H9 (cell line): ENCODE measurements at regions not wholly inside any gene's neighbourhood (a gene's known extent, or its start where the extent isn't known, plus 50 kb on each side); places are given as distances from the start of the nearest gene placed in this dataset.

Experiments used
- DNase-seq: peaks from one replicate; pipeline ENCODE4 v3.0.0-alpha.2; 2017
- H2AFZ ChIP-seq: one replicate; pipeline ENCODE4 v1.6.1; 2013; ENCODE audit warnings: mild to moderate bottlenecking, low read length, control low read depth, moderate library complexity
- H2AK5ac ChIP-seq: 2 replicates; pipeline ENCODE4 v1.6.1; 2013; ENCODE audit warnings: low read length, control low read depth, mixed read lengths; ENCODE audit not compliant: insufficient read length
- H2BK120ac ChIP-seq: one replicate; pipeline ENCODE4 v1.6.1; 2013; ENCODE audit warnings: low read depth, mild to moderate bottlenecking, low read length, control low read depth, inconsistent platforms; ENCODE audit not compliant: poor library complexity, severe bottlenecking
- H2BK12ac ChIP-seq: 2 replicates; pipeline ENCODE4 v1.6.1; 2013; ENCODE audit warnings: low read length, control low read depth, mixed read lengths, low read depth; ENCODE audit not compliant: insufficient read length
- H2BK15ac ChIP-seq: 2 replicates; pipeline ENCODE4 v1.6.1; 2013; ENCODE audit warnings: low read depth, low read length, control low read depth
- H2BK20ac ChIP-seq: one replicate; pipeline ENCODE4 v1.6.1; 2013; ENCODE audit warnings: low read depth, mild to moderate bottlenecking, low read length, control low read depth, inconsistent platforms; ENCODE audit not compliant: poor library complexity, severe bottlenecking
- H2BK5ac ChIP-seq: 2 replicates; pipeline ENCODE4 v1.6.1; 2013; ENCODE audit warnings: low read length, control low read depth, mixed read lengths; ENCODE audit not compliant: insufficient read length
- H3K14ac ChIP-seq: 2 replicates; pipeline ENCODE4 v1.6.1; 2013; ENCODE audit warnings: low read length, control low read depth; ENCODE audit not compliant: insufficient read depth
- H3K18ac ChIP-seq: 2 replicates; pipeline ENCODE4 v1.6.1; 2013; ENCODE audit warnings: low read depth, mild to moderate bottlenecking, mixed read lengths, low read length, control low read depth; ENCODE audit not compliant: insufficient read length
- H3K23ac ChIP-seq: 2 replicates; pipeline ENCODE4 v1.6.1; 2013; ENCODE audit warnings: low read length, control low read depth, mixed read lengths, low read depth; ENCODE audit not compliant: insufficient read length
- H3K23me2 ChIP-seq: 2 replicates; pipeline ENCODE4 v1.6.1; 2013; ENCODE audit warnings: low read depth, mild to moderate bottlenecking, mixed read lengths, low read length, control low read depth; ENCODE audit not compliant: insufficient read length, poor library complexity, severe bottlenecking
- H3K27ac ChIP-seq: 2 replicates; pipeline ENCODE4 v1.5.1; 2013; ENCODE audit warnings: low read length, control low read depth, mixed read lengths, low read depth; ENCODE audit not compliant: insufficient read length
- H3K27me3 ChIP-seq: 2 replicates; pipeline ENCODE4 v1.6.1; 2013; ENCODE audit warnings: low read length, control low read depth, inconsistent platforms; ENCODE audit not compliant: insufficient read depth
- H3K4ac ChIP-seq: 2 replicates; pipeline ENCODE4 v1.6.1; 2013; ENCODE audit warnings: low read depth, mild to moderate bottlenecking, control low read depth, inconsistent platforms, low read length, moderate library complexity
- H3K4me1 ChIP-seq: 2 replicates; pipeline ENCODE4 v1.6.1; 2013; ENCODE audit warnings: low read length, control low read depth, inconsistent platforms; ENCODE audit not compliant: insufficient read depth
- H3K4me2 ChIP-seq: 2 replicates; pipeline ENCODE4 v1.6.1; 2013; ENCODE audit warnings: low read length, control low read depth, mixed read lengths; ENCODE audit not compliant: insufficient read length, insufficient read depth
- H3K56ac ChIP-seq: 2 replicates; pipeline ENCODE4 v1.6.1; 2013; ENCODE audit warnings: low read depth, mild to moderate bottlenecking, mixed read lengths, low read length, control low read depth; ENCODE audit not compliant: insufficient read length
- H3K79me1 ChIP-seq: 2 replicates; pipeline ENCODE4 v1.6.1; 2013; ENCODE audit warnings: low read depth, mild to moderate bottlenecking, moderate library complexity, low read length, control low read depth, inconsistent platforms; ENCODE audit not compliant: insufficient read depth, poor library complexity, severe bottlenecking
- H3K79me2 ChIP-seq: 2 replicates; pipeline ENCODE4 v1.6.1; 2013; ENCODE audit warnings: low read length, control low read depth, inconsistent platforms; ENCODE audit not compliant: insufficient read depth
- H3K9ac ChIP-seq: 2 replicates; pipeline ENCODE4 v1.6.1; 2013; ENCODE audit warnings: low read length, control low read depth, mixed read lengths; ENCODE audit not compliant: insufficient read length; ENCODE audit errors: extremely low read depth
- H3K9me3 ChIP-seq: one replicate; pipeline ENCODE4 v1.6.1; 2013; ENCODE audit warnings: low read depth, low read length, inconsistent platforms; ENCODE audit not compliant: control insufficient read depth
- H3T11ph ChIP-seq: one replicate; pipeline ENCODE4 v1.6.1; 2013; ENCODE audit warnings: mild to moderate bottlenecking, low read length, control low read depth, inconsistent platforms
- H4K20me1 ChIP-seq: one replicate; pipeline ENCODE4 v1.6.1; 2013; ENCODE audit not compliant: control insufficient read depth, insufficient read length, insufficient read depth
- H4K5ac ChIP-seq: 2 replicates; pipeline ENCODE4 v1.6.1; 2013; ENCODE audit warnings: low read depth, mild to moderate bottlenecking, mixed read lengths, low read length, control low read depth; ENCODE audit not compliant: insufficient read length
- H4K8ac ChIP-seq: replicated peaks from 2 replicates; pipeline ENCODE4 v1.6.1; 2013; ENCODE audit warnings: low read length, control low read depth, mixed read lengths, low read depth; ENCODE audit not compliant: insufficient read length
- H4K91ac ChIP-seq: 2 replicates; pipeline ENCODE4 v1.6.1; 2013; ENCODE audit warnings: low read depth, mild to moderate bottlenecking, moderate library complexity, mixed read lengths, low read length, control low read depth; ENCODE audit not compliant: insufficient read length
- H3K27ac Mint-ChIP-seq, 3 experiments: 2 replicates in 2 of 3; 3 replicates in 1 of 3; pipeline ENCODE4 v1.8.0; 2020 to 2021; ENCODE audit warnings: mixed read lengths in 3 of 3, mild to moderate bottlenecking in 1 of 3, moderate library complexity in 1 of 3
- H3K27me3 Mint-ChIP-seq: 2 replicates; pipeline ENCODE4 v1.8.0; 2021; ENCODE audit warnings: low read depth, mild to moderate bottlenecking, moderate library complexity, mixed read lengths
- H3K36me3 Mint-ChIP-seq, 3 experiments: 2 replicates in 2 of 3; 3 replicates in 1 of 3; pipeline ENCODE4 v1.8.0; 2020 to 2021; ENCODE audit warnings: low read depth in 3 of 3, mixed read lengths in 3 of 3; ENCODE audit not compliant: insufficient read depth in 1 of 3
- H3K4me1 Mint-ChIP-seq, 2 experiments: 2 replicates each; pipeline ENCODE4 v1.8.0; 2020; ENCODE audit warnings: mixed read lengths in 2 of 2
- H3K4me3 Mint-ChIP-seq, 2 experiments: 2 replicates in 1 of 2; 3 replicates in 1 of 2; pipeline ENCODE4 v1.8.0; 2020 to 2021; ENCODE audit warnings: mild to moderate bottlenecking in 2 of 2, mixed read lengths in 2 of 2, moderate library complexity in 1 of 2
- H3K9me3 Mint-ChIP-seq, 2 experiments: 2 replicates in 1 of 2; 3 replicates in 1 of 2; pipeline ENCODE4 v1.8.0; 2020; ENCODE audit warnings: mild to moderate bottlenecking in 2 of 2, mixed read lengths in 2 of 2, moderate library complexity in 1 of 2
- WGBS: extraction: QIAGEN DNeasy Blood & Tissue Kit; methylation state at CpG from one replicate; pipeline ENCODE4 v1.1.7; 2013; ENCODE audit warnings: missing lambda C conversion rate, low lambda C conversion rate, mixed read lengths; ENCODE audit not compliant: insufficient read length; ENCODE audit errors: extremely low coverage; 5-methylcytosine and 5-hydroxymethylcytosine counted together
- TF ChIP-seq, protein P1 (sequence below): fragments of 200-600 bp; sonication (generic); conservative IDR thresholded peaks from 3 replicates; pipeline ENCODE4 v1.8.0; 2021; ENCODE audit warnings: antibody characterized with exemption, mild to moderate bottlenecking

DNA sequence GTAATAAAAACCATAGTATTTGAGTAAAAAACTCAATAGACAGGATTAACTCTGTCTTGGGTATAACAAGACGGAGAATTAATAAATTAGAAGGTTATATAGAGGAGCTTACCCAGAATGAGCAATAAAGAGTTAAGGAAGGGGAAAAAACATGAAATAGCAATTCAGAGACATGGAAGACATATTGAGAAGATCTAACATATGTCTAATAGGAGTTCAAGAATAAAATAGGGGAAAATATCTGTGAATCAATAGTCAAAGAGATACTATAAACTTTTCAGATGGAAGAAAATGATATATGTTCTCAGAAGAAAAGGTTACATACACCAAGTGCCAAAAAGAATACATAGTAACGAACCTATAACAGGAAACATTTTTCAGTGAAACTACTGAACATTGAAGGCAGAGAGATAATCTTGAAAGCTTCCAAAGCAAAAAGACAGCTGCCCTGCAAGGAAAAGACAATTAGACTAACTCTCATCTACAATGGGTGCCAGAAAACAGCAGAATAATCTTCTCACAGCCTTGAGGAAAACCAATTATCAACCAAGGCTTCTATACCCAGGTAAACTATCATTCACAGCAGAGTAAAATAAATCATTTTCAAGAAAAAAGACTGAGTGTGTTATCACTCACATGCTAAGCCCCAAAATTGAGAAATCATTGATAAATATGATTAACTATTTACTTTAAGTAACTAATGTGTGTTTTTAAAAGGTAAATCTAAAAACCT is 106.0 kb downstream of the ENC1 start:
- Histone ChIP-seq H2BK20ac (no peak overlapping the region), H3K56ac (no peak overlapping the region), H4K20me1 (no peaks in the 10 kb centered on the region), H3K23ac (no peak overlapping the region), H3K4ac (no peak overlapping the region), H3K4me2 (no peak overlapping the region), H2BK120ac (no peak overlapping the region), H3K27ac (no peak overlapping the region), H4K91ac (no peak overlapping the region), H3K9ac (no peak overlapping the region), H2BK5ac (no peak overlapping the region), H2AFZ (no peak overlapping the region), H3K79me1 (no peaks in the 10 kb centered on the region), H3K18ac (no peak overlapping the region), H4K8ac (no peak overlapping the region), H3K79me2 (no peaks in the 10 kb centered on the region), H3K23me2 (no peaks in the 10 kb centered on the region), H2BK15ac (no peak overlapping the region), H2BK12ac (no peak overlapping the region), H3K27me3 (no peaks in the 10 kb centered on the region), H3K4me1 (peaks cover 1% of the 10 kb centered on the region; the same call in 1 of the 2 replicates), H4K5ac (no peak overlapping the region), H2AK5ac (no peak overlapping the region), H3T11ph (no peak overlapping the region), H3K9me3 (no peaks in the 10 kb centered on the region), H3K14ac (no peak overlapping the region)
- Mint-ChIP-seq H3K4me3 (no peak overlapping the region), H3K4me1 (peaks cover 23 to 24% of the 10 kb centered on the region in 2 experiments), H3K9me3 (peaks cover 28 to 31% of the 10 kb centered on the region in 2 experiments), H3K27ac (no peak overlapping the region), H3K27me3 (peaks cover 1% of the 10 kb centered on the region; the same call in 1 of the 2 replicates), H3K36me3 (peaks cover 11 to 23% (median 13%) of the 10 kb centered on the region in 3 experiments)
- WGBS = no CpG with 5 or more reads among the region's 2 CpGs
- TF ChIP-seq, protein P1, sequence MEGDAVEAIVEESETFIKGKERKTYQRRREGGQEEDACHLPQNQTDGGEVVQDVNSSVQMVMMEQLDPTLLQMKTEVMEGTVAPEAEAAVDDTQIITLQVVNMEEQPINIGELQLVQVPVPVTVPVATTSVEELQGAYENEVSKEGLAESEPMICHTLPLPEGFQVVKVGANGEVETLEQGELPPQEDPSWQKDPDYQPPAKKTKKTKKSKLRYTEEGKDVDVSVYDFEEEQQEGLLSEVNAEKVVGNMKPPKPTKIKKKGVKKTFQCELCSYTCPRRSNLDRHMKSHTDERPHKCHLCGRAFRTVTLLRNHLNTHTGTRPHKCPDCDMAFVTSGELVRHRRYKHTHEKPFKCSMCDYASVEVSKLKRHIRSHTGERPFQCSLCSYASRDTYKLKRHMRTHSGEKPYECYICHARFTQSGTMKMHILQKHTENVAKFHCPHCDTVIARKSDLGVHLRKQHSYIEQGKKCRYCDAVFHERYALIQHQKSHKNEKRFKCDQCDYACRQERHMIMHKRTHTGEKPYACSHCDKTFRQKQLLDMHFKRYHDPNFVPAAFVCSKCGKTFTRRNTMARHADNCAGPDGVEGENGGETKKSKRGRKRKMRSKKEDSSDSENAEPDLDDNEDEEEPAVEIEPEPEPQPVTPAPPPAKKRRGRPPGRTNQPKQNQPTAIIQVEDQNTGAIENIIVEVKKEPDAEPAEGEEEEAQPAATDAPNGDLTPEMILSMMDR = no peak
- no peak for DNase-seq
